Heart right ventricle (tissue), 16 donors: ENCODE measurements at regions not wholly inside any gene's neighbourhood (a gene's known extent, or its start where the extent isn't known, plus 50 kb on each side); places are given as distances from the start of the nearest gene placed in this dataset.

Experiments used
- ATAC-seq, 8 donors: fragments of 200-7000 bp; cut with Tn5 transposase; one replicate each; pipeline ENCODE4 v1.9.1; 2020; ENCODE audit warnings: mild to moderate bottlenecking in 8 of 8, moderate library complexity in 8 of 8, moderate number of reproducible peaks in 1 of 8
- DNase-seq, 2 donors: peaks; one replicate each; pipeline ENCODE4 v3.0.0-alpha.2; 2020
- H3K27ac ChIP-seq, 10 donors: fragments of 200-600 bp; sonication (generic) in 2 of 10; one replicate each; pipeline versions ENCODE4 v1.5.0 to v1.8.0; 2020 to 2022; ENCODE audit warnings: mild to moderate bottlenecking in 3 of 10
- H3K27me3 ChIP-seq, 7 donors: fragments of 200-600 bp; one replicate each; pipeline ENCODE4 v1.8.0; 2021 to 2022; ENCODE audit warnings: mild to moderate bottlenecking in 2 of 7
- H3K36me3 ChIP-seq, 9 donors: fragments of 200-600 bp; sonication (generic) in 1 of 9; one replicate each; pipeline versions ENCODE4 v1.5.0 to v1.8.0; 2020 to 2022; ENCODE audit warnings: mild to moderate bottlenecking in 2 of 9
- H3K4me1 ChIP-seq, 9 donors: fragments of 200-600 bp; sonication (generic) in 1 of 9; one replicate each; pipeline versions ENCODE4 v1.5.0 to v1.8.0; 2020 to 2022; ENCODE audit warnings: mild to moderate bottlenecking in 4 of 9
- H3K4me3 ChIP-seq, 10 donors: fragments of 200-600 bp; sonication (generic) in 2 of 10; one replicate each; pipeline versions ENCODE4 v1.5.0 to v1.8.0; 2020 to 2022; ENCODE audit warnings: mild to moderate bottlenecking in 7 of 10, moderate library complexity in 2 of 10
- H3K9me3 ChIP-seq, 11 donors: fragments of 200-600 bp in 10 of 11; sonication (generic) in 2 of 11; one replicate each; pipeline versions ENCODE4 v1.5.0 to v1.8.0; 2013 to 2022; ENCODE audit warnings: mild to moderate bottlenecking in 2 of 11, control low read depth in 1 of 11, moderate library complexity in 1 of 11
- CTCF ChIP-seq, 9 donors: fragments of 200-600 bp; sonication (generic) in 2 of 9; IDR thresholded peaks; one replicate each; pipeline versions ENCODE4 v1.5.0 to v1.8.0; 2021 to 2022; ENCODE audit warnings: antibody characterized with exemption in 9 of 9, mild to moderate bottlenecking in 5 of 9, moderate library complexity in 1 of 9
- WGBS, 2 donors: extraction: QIAGEN DNeasy Blood & Tissue Kit; methylation state at CpG; one replicate each; pipeline ENCODE4 v1.1.7; 2013; ENCODE audit warnings: inconsistent platforms in 1 of 2; 5-methylcytosine and 5-hydroxymethylcytosine counted together
- intact Hi-C, 10 donors: fragments of 100-400 bp; cut with DNase I; formaldehyde crosslinking; loops; one replicate each; pipeline versions ENCODE4 v1.11.1 to v1.14.2; 2022
- donor health status: Arrhythmogenic right ventricular cardiomyopathy.
- donor health status: ischemic (EF 13 %, LVEDD 7.1; RV severe dilation, severe dysfunction).
- donor health status: healthy with polysubstance abuse.
- donor health status: DM: no; HTN: yes; CAD: no.
- donor health status: DM: no; HTN: no; CAD: no.
- donor health status: ischemic (EF 25% LVEDD 6.9; RV normal size, moderate dysfunction).
- donor health status: ischemic (EF 25% LVEDD 5.7; RV mildly dilated, moderate dysfunction).
- donor health status: healthy.
- donor health status: DM: yes; HTN: yes; CAD: no.
- donor health status: Ischemic cardiomyopathy.
- donor health status: ischemic (EF 35%, LVEDD 5.7; RV mildly dilated, moderate dysfunction).
- donor health status: nonischemic (EF 11% LVEDD 7.7; RV severe dilation, severe dysfunction).
- donor health status: DM: yes; HTN: yes; CAD: no.
- donor health status: PGD.
- donor health status: ischemic (EF 29% LVEDD 5.4; RV normal size, mild dysfunction).
- donor health status: nonischemic (EF 23%, LVEDD 6.1; RV moderate dilation, normal function).

GRCh38 chr7:45256309-45256708 lies 98.7 kb downstream of the RAMP3 start:
- TF ChIP-seq CTCF (IDR thresholded peaks at IDR 0.05), result no peak
- 88 to 91% methylated on average over 8 of the region's 8 CpGs for WGBS, 2 donors
- peaks cover 0 to 30% (median 0%) of the 10 kb centered on the region in 7 donors for H3K27me3 ChIP-seq
- H3K4me1 ChIP-seq, result peaks cover 0 to 18% (median 5%) of the 10 kb centered on the region in 9 donors
- DNase-seq (no peak), ATAC-seq (no peak)
- H3K9me3 ChIP-seq, result no peaks in the 10 kb centered on the region
- intact Hi-C loops, result loop anchor here in 2 of 10 donors (5.0 kb wide), 2 partner anchors 39 to 99 kb away; partner anchors contain the start of gene RAMP3 (in 1 of the 2)
- no peaks in the 10 kb centered on the region for H3K36me3 ChIP-seq
- no peak overlapping the region for H3K27ac ChIP-seq
- H3K4me3 ChIP-seq, result no peak overlapping the region

- H3K4me1 ChIP-seq, result peaks cover 0 to 18% (median 5%) of the 10 kb centered on the region in 9 donors
- H3K36me3 ChIP-seq, result no peaks in the 10 kb centered on the region
- ATAC-seq (no peak), DNase-seq (no peak)
- no peak overlapping the region for H3K27ac ChIP-seq
- no peak overlapping the region for H3K4me3 ChIP-seq
- H3K9me3 ChIP-seq, result no peaks in the 10 kb centered on the region
- intact Hi-C loops, result loop anchor here in 2 of 10 donors (5.0 kb wide), 2 partner anchors 39 to 99 kb away; partner anchors contain the start of gene RAMP3 (in 1 of the 2)
- WGBS, 2 donors, result 87 to 94% methylated on average over 2 of the region's 2 CpGs
- TF ChIP-seq CTCF (IDR thresholded peaks at IDR 0.05), result no peak
- H3K27me3 ChIP-seq, result peaks cover 0 to 30% (median 0%) of the 10 kb centered on the region in 7 donors
Measured at GRCh38 chr7:45256775-45257174, 99.2 kb downstream of the RAMP3 start.

- ATAC-seq (no peak), DNase-seq (no peak)
- no peaks in the 10 kb centered on the region for H3K9me3 ChIP-seq
- H3K36me3 ChIP-seq, result no peaks in the 10 kb centered on the region
- peaks cover 0 to 30% (median 0%) of the 10 kb centered on the region in 7 donors for H3K27me3 ChIP-seq
- no peak overlapping the region for H3K4me3 ChIP-seq
- peaks cover 0 to 18% (median 5%) of the 10 kb centered on the region in 9 donors for H3K4me1 ChIP-seq
- H3K27ac ChIP-seq, result no peak overlapping the region
- no peak for TF ChIP-seq CTCF (IDR thresholded peaks at IDR 0.05)
- intact Hi-C loops, result loop anchor here in 2 of 10 donors (5.0 kb wide), 2 partner anchors 40 to 100 kb away; partner anchors contain the start of gene RAMP3 (in 1 of the 2)
Measured at GRCh38 chr7:45257284-45257683, 99.7 kb downstream of the RAMP3 start.

GRCh38 chr7:45258533-45259226 lies 101.1 kb downstream of the RAMP3 start:
- Histone ChIP-seq H3K4me3 (no peak overlapping the region), H3K36me3 (no peaks in the 10 kb centered on the region), H3K27ac (no peak overlapping the region), H3K4me1 (peaks cover 0 to 15% (median 0%) of the 10 kb centered on the region in 9 donors), H3K27me3 (peaks cover 0 to 25% (median 0%) of the 10 kb centered on the region in 7 donors), H3K9me3 (no peaks in the 10 kb centered on the region)
- WGBS, 2 donors, result 68 to 71% methylated on average over 5 of the region's 5 CpGs
- no peak for DNase-seq
- intact Hi-C loops, result loop anchor here in 3 of 10 donors (1.0 to 5.0 kb wide), 4 partner anchors 41 to 104 kb away; partner anchors contain the start of gene RAMP3 (in 1 of the 3)
- TF ChIP-seq CTCF (IDR thresholded peaks at IDR 0.05), result no peak
- peak in 3 of 8 donors; percentile 7 to 36 (median 9) for ATAC-seq
